ENCODE measurements at regions not wholly inside any gene's neighbourhood (a gene's known extent, or its start where the extent isn't known, plus 50 kb on each side); places are given as distances from the start of the nearest gene placed in this dataset.

DNA sequence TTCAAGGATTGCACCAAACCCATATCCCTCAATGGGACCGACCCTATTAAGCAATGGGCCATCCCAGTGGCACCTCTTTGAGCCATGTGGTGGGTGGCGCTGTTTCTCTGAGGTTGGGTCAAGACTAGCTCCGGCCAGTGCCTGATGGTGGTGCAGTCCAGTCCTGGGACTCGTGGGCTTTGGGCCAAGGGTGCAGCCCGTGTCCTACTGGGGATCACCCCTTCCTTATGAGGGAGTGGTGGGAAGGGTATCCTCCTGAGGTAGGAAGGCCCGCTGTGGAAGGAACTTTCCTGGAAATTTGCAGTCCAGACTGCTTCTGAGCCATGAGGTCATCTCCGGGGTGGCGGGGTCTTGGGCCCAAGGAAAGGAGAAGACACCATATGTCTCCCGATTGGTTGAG is 231.6 kb downstream of the SNRPN start:
- Histone ChIP-seq H3K27me3 (no peaks in the 10 kb centered on the region), H3K9me3 (peaks cover 0 to 100% of the 10 kb centered on the region in 2 donors), H3K27ac (no peak overlapping the region), H3K36me3 (no peaks in the 10 kb centered on the region), H3K4me3 (no peak overlapping the region), H3K4me1 (no peaks in the 10 kb centered on the region)
- ATAC-seq (no peak), DNase-seq (peak in 1 of 4 donors; percentile 39)
- intact Hi-C loops (cut with DNase I), result loop anchor here in 1 of 2 donors (10.0 kb wide), 1 partner anchor 58 kb away; no protein-coding TSS in a partner anchor
- TF ChIP-seq, protein P1, sequence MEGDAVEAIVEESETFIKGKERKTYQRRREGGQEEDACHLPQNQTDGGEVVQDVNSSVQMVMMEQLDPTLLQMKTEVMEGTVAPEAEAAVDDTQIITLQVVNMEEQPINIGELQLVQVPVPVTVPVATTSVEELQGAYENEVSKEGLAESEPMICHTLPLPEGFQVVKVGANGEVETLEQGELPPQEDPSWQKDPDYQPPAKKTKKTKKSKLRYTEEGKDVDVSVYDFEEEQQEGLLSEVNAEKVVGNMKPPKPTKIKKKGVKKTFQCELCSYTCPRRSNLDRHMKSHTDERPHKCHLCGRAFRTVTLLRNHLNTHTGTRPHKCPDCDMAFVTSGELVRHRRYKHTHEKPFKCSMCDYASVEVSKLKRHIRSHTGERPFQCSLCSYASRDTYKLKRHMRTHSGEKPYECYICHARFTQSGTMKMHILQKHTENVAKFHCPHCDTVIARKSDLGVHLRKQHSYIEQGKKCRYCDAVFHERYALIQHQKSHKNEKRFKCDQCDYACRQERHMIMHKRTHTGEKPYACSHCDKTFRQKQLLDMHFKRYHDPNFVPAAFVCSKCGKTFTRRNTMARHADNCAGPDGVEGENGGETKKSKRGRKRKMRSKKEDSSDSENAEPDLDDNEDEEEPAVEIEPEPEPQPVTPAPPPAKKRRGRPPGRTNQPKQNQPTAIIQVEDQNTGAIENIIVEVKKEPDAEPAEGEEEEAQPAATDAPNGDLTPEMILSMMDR (IDR thresholded peaks at IDR 0.05), result no peak

DNA sequence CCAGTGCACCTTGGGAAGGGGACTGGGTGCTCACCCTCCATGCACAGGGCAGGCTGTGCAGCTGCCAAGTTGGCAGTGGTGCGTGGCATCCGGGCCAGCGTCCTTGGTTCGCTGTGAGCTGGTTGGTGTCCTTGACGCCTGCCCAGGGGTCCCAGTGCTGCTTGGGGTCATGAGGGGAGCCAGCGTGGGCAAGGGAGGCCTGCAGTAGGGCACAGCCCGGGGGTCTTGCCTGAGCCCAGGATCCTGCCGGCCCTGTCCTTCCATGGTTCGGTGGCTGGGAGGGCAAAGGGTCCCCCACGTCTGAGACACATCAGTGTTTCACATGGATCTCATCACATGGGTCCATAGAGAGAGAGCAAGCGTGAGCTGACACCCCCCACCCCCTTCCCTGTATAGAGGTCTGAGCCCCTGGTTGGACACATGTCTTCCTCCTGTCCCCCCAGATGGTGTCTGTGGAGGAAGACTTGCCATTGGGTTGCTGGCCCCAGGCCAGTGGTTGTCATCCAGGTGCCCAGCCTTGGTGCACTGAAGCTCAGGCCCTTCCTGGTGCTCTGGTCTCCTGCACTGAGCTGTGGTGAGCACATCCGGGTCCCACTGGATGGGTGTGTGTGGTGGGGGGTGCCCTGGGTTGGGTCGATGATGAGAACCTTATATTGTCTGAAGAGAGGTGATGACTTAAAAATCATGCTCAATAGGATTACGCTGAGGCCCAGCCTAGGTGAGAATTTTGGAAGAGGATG is 232.3 kb downstream of the SNRPN start:
- TF ChIP-seq, protein P1 (IDR thresholded peaks at IDR 0.05), result no peak
- peak in 1 of 4 donors; percentile 56 for DNase-seq

DNA sequence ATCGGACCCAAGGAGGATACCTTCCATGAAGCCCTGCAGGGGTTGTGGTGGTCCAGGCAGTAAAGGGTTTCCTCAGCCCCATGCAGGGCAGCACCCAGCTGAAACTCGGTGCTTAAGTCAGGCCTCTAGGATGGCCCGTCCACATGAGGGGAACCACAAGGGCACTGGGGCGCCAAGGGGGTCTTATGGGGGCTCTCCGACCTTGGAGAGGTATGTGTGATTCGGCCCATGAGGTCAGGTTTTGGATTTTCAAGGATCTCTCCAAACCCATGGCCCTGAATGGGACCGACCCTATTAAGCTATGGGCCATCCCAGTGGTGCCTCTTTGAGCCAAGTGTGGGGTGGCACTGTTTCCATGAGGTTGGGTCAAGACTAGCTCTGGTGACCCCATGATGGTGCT is 233.3 kb downstream of the SNRPN start:
- Histone ChIP-seq H3K4me1 (no peaks in the 10 kb centered on the region), H3K4me3 (no peak overlapping the region), H3K27ac (no peak overlapping the region), H3K9me3 (peaks cover 0 to 100% of the 10 kb centered on the region in 2 donors), H3K27me3 (no peaks in the 10 kb centered on the region), H3K36me3 (no peaks in the 10 kb centered on the region)
- TF ChIP-seq, protein P1 (IDR thresholded peaks at IDR 0.05), result no peak
- DNase-seq (peak in 1 of 4 donors; percentile 43), ATAC-seq (no peak)
- intact Hi-C loops (cut with DNase I), result loop anchor here in 1 of 2 donors (10.0 kb wide), 1 partner anchor 57 kb away; no protein-coding TSS in a partner anchor

More for the DNA sequence above, 232.3 kb downstream of the SNRPN start:
- H3K4me3 ChIP-seq, result no peak overlapping the region
- no peak for ATAC-seq
- H3K4me1 ChIP-seq, result no peaks in the 10 kb centered on the region
- no peaks in the 10 kb centered on the region for H3K27me3 ChIP-seq
- H3K36me3 ChIP-seq, result no peaks in the 10 kb centered on the region
- intact Hi-C loops (cut with DNase I), result loop anchor here in 1 of 2 donors (10.0 kb wide), 1 partner anchor 58 kb away; no protein-coding TSS in a partner anchor
- H3K27ac ChIP-seq, result no peak overlapping the region
- H3K9me3 ChIP-seq, result peaks cover 0 to 100% of the 10 kb centered on the region in 2 donors

DNA sequence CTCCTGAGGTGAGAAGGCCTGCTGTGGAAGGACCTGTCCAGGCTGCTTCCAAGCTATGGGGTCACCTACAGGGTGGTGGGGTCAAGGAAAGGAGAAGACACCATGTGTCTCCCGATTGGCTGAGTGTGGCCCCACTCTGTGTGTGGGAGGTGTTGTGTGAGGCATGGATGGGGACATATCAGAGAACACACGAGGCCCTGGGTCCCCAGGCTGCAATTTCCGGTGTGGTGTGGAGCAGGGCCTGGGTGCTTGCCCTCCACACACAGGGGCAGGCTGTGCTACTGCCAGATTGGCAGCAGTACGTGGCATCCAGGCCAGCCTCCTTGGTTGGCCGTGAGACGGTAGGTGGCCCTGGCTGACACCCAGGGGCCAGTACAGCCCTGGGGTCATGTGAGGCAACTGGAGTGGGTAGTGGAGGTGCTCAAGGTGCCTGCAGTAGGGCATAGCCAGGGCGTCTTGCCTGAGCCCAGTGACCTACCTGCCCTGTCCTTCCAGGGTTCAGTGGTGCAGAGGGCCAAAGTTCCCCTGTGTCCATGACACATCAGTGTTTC is 233.8 kb downstream of the SNRPN start:
- ATAC-seq (no peak), DNase-seq (peak in 1 of 4 donors; percentile 50)
- no peaks in the 10 kb centered on the region for H3K4me1 ChIP-seq
- peaks cover 0 to 100% of the 10 kb centered on the region in 2 donors for H3K9me3 ChIP-seq
- intact Hi-C loops (cut with DNase I), result loop anchor here in 1 of 2 donors (10.0 kb wide), 1 partner anchor 56 kb away; no protein-coding TSS in a partner anchor
- TF ChIP-seq, protein P1 (IDR thresholded peaks at IDR 0.05), result no peak
- H3K36me3 ChIP-seq, result no peaks in the 10 kb centered on the region
- H3K27ac ChIP-seq, result no peak overlapping the region
- H3K27me3 ChIP-seq, result no peaks in the 10 kb centered on the region
- no peak overlapping the region for H3K4me3 ChIP-seq

DNA sequence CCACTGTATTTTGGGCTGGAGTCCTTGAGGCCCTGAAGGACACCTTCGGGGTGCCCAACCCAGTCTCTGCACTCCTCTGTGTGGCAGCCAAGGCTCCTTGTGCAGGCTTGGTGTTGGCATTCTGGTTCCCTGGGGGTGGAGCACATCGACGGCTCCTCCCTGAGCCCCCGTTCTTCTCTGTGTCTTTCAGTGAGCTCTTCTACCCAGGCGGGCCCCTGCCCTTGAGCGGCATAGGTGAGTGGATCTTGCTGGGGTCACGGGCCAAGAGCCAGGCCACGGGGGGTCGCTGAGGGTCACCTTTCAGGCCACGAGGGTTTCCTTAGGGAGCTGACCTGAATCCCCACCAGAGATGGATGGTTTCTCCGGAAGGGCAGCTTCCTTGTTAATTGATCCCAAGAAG is 234.8 kb downstream of the SNRPN start:
- ATAC-seq (no peak), DNase-seq (peak in 1 of 4 donors; percentile 61)
- TF ChIP-seq, protein P1 (IDR thresholded peaks at IDR 0.05), result no peak
- H3K27ac ChIP-seq, result no peak overlapping the region
- H3K36me3 ChIP-seq, result no peaks in the 10 kb centered on the region
- H3K4me1 ChIP-seq, result no peaks in the 10 kb centered on the region
- no peaks in the 10 kb centered on the region for H3K27me3 ChIP-seq
- no peak overlapping the region for H3K4me3 ChIP-seq
- intact Hi-C loops (cut with DNase I), result loop anchor here in 1 of 2 donors (10.0 kb wide), 1 partner anchor 55 kb away; no protein-coding TSS in a partner anchor
- peaks cover 0 to 100% of the 10 kb centered on the region in 2 donors for H3K9me3 ChIP-seq
